Hepatocyte (in vitro differentiated cells): ENCODE measurements at regions not wholly inside any gene's neighbourhood (a gene's known extent, or its start where the extent isn't known, plus 50 kb on each side); places are given as distances from the start of the nearest gene placed in this dataset.
A peak's percentile ranks its signal among the peaks of the same experiment; 100 is the strongest.

Experiments used
- DNase-seq: peaks from one replicate; pipeline ENCODE4 v3.0.0-alpha.2; 2016; ENCODE audit warnings: low spot score
- H2AFZ ChIP-seq: fragments of 200-600 bp; sonication (generic); 2 replicates; pipeline ENCODE4 v1.6.0; 2016; ENCODE audit warnings: antibody characterized with exemption, mild to moderate bottlenecking
- H3K27ac ChIP-seq: fragments of 200-600 bp; sonication (generic); 2 replicates; pipeline ENCODE4 v1.5.1; 2016; ENCODE audit warnings: mild to moderate bottlenecking
- H3K27me3 ChIP-seq: fragments of 200-600 bp; sonication (generic); 2 replicates; pipeline ENCODE4 v1.6.1; 2016
- H3K36me3 ChIP-seq: fragments of 200-600 bp; sonication (generic); replicated peaks from 2 replicates; pipeline ENCODE4 v1.5.1; 2016; ENCODE audit warnings: low read depth; ENCODE audit not compliant: insufficient read depth
- H3K4me1 ChIP-seq: fragments of 200-600 bp; sonication (generic); 2 replicates; pipeline ENCODE4 v1.5.1; 2016; ENCODE audit warnings: mild to moderate bottlenecking, moderate library complexity; ENCODE audit not compliant: insufficient read depth
- H3K4me2 ChIP-seq: fragments of 200-600 bp; sonication (generic); 2 replicates; pipeline ENCODE4 v1.6.0; 2016
- H3K4me3 ChIP-seq: fragments of 200-600 bp; sonication (generic); 2 replicates; pipeline ENCODE4 v1.5.1; 2016; ENCODE audit warnings: mild to moderate bottlenecking
- H3K79me2 ChIP-seq: fragments of 200-600 bp; sonication (generic); 2 replicates; pipeline ENCODE4 v1.6.0; 2017; ENCODE audit warnings: mild to moderate bottlenecking
- H3K9me2 ChIP-seq: fragments of 200-600 bp; sonication (generic); replicated peaks from 2 replicates; pipeline ENCODE4 v1.6.0; 2017; ENCODE audit warnings: mild to moderate bottlenecking; ENCODE audit not compliant: insufficient read depth
- H3K9me3 ChIP-seq: fragments of 200-600 bp; sonication (generic); 2 replicates; pipeline ENCODE4 v1.5.1; 2016; ENCODE audit warnings: low read depth, mild to moderate bottlenecking
- H4K20me1 ChIP-seq: fragments of 200-600 bp; sonication (generic); 2 replicates; pipeline ENCODE4 v1.6.0; 2016; ENCODE audit warnings: mild to moderate bottlenecking; ENCODE audit not compliant: insufficient read depth, poor library complexity, severe bottlenecking
- CTCF ChIP-seq: fragments of 200-600 bp; sonication (generic); IDR thresholded peaks from 2 replicates; pipeline ENCODE4 v1.5.1; 2016; ENCODE audit warnings: antibody characterized with exemption, mild to moderate bottlenecking; ENCODE audit not compliant: poor library complexity
- EZH2 ChIP-seq: fragments of 200-600 bp; sonication (generic); IDR thresholded peaks from 2 replicates; pipeline ENCODE4 v1.6.1; 2016; ENCODE audit warnings: antibody characterized with exemption, mild to moderate bottlenecking, borderline replicate concordance
- EZH2phosphoT487 ChIP-seq: fragments of 200-600 bp; sonication (generic); IDR thresholded peaks from one replicate; pipeline ENCODE4 v1.6.1; 2018; ENCODE audit warnings: antibody characterized with exemption, mild to moderate bottlenecking, low read depth, moderate library complexity; ENCODE audit not compliant: unreplicated experiment, severe bottlenecking
- WGBS: methylation state at CpG from one replicate; pipeline ENCODE4 v1.1.6; 2016; ENCODE audit warnings: low lambda C conversion rate; ENCODE audit errors: missing lambda C conversion rate; 5-methylcytosine and 5-hydroxymethylcytosine counted together

GRCh38 chr7:116439005-116439404, 60.5 kb upstream of the CAV2 start:
- no peaks in the 10 kb centered on the region for H3K9me3 ChIP-seq
- no peak overlapping the region for H3K4me2 ChIP-seq
- H3K27me3 ChIP-seq: no peaks in the 10 kb centered on the region
- DNase-seq: no peak
- no peak overlapping the region for H3K4me3 ChIP-seq
- no peaks in the 10 kb centered on the region for H4K20me1 ChIP-seq
- no peaks in the 10 kb centered on the region for H3K36me3 ChIP-seq
- TF ChIP-seq CTCF (no peak), EZH2 (no peak), EZH2phosphoT487 (no peak)
- no peaks in the 10 kb centered on the region for H3K9me2 ChIP-seq
- H3K27ac ChIP-seq: peak overlapping the region; percentile 1
- H2AFZ ChIP-seq: no peak overlapping the region
- peaks cover 5% of the 10 kb centered on the region for H3K4me1 ChIP-seq
- no peaks in the 10 kb centered on the region for H3K79me2 ChIP-seq
- WGBS: 51% methylated on average over 1 of the region's 1 CpG

- Histone ChIP-seq H3K9me3 (no peaks in the 10 kb centered on the region), H3K4me2 (no peak overlapping the region), H4K20me1 (no peaks in the 10 kb centered on the region), H3K27ac (no peak overlapping the region), H2AFZ (no peak overlapping the region), H3K79me2 (no peaks in the 10 kb centered on the region), H3K36me3 (no peaks in the 10 kb centered on the region), H3K4me1 (peaks cover 5% of the 10 kb centered on the region), H3K27me3 (no peaks in the 10 kb centered on the region), H3K9me2 (no peaks in the 10 kb centered on the region), H3K4me3 (no peak overlapping the region)
- TF ChIP-seq EZH2: no peak
- TF ChIP-seq CTCF: no peak
- no peak for TF ChIP-seq EZH2phosphoT487
- 93% methylated on average over 4 of the region's 4 CpGs for WGBS
- DNase-seq: no peak
Measured at GRCh38 chr7:116439841-116440549, 59.5 kb upstream of the CAV2 start.

GRCh38 chr7:116441534-116441933, 58.0 kb upstream of the CAV2 start:
- Histone ChIP-seq H3K9me3 (no peaks in the 10 kb centered on the region), H3K4me3 (no peak overlapping the region), H3K36me3 (no peaks in the 10 kb centered on the region), H4K20me1 (no peaks in the 10 kb centered on the region), H3K27me3 (no peaks in the 10 kb centered on the region), H2AFZ (no peak overlapping the region), H3K9me2 (no peaks in the 10 kb centered on the region), H3K27ac (no peak overlapping the region), H3K4me2 (no peak overlapping the region), H3K4me1 (peaks cover 7% of the 10 kb centered on the region), H3K79me2 (no peaks in the 10 kb centered on the region)
- TF ChIP-seq EZH2phosphoT487 (no peak), CTCF (no peak), EZH2 (no peak)
- DNase-seq: no peak
- 69% methylated on average over 4 of the region's 4 CpGs for WGBS
